ENCODE measurements at regions not wholly inside any gene's neighbourhood (a gene's known extent, or its start where the extent isn't known, plus 50 kb on each side); places are given as distances from the start of the nearest gene placed in this dataset.
"Not testable (repeated sequence)": the region's sequence is repeated elsewhere in the genome, so short reads cannot be mapped to it uniquely, and the experiment has no call there.

- TF ChIP-seq CTCF (IDR thresholded peaks at IDR 0.05; ENCODE audit: insufficient read depth, low read depth, low read length, missing control alignments) = peak; percentile 73
- DNase-seq (ENCODE audit: low read depth) = peak; percentile 89
- peak overlapping the region; percentile 64 for H3K4me3 ChIP-seq (ENCODE audit: low read depth, low read length)
Observed at GRCh38 chr6:112879920-112880413, 532.8 kb downstream of the RFPL4B start.

DNA sequence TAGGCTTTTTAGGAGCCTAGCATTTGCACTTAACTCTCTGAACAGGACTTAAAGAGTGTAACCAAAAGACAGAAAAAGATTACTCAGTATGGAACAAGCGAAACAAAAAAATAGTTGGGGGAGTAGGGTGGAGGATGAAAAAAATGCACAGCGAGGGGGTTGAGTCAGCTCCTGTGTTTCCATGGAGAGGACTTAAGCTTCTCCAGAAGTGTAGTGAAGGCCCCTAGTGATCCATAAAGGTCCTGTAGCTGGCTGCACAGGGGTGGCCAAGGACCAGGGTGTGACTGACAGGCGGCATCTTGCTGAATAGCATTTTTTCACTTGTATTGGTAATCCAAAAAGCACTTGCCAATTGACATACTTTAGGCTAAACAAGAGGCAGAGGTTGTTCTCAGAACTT lies 533.9 kb downstream of the RFPL4B start:
- peak overlapping the region; percentile 64 for H3K4me3 ChIP-seq (ENCODE audit: low read depth, low read length)
- DNase-seq (ENCODE audit: low read depth) = peak; percentile 2

GRCh38 chr6:112881828-112882780 lies 535.0 kb downstream of the RFPL4B start:
- no peak for DNase-seq (ENCODE audit: low read depth)
- TF ChIP-seq CTCF (IDR thresholded peaks at IDR 0.05; ENCODE audit: insufficient read depth, low read depth, low read length, missing control alignments) = no peak
- H3K4me3 ChIP-seq (ENCODE audit: low read depth, low read length) = no peak overlapping the region

More for the DNA sequence above, 533.9 kb downstream of the RFPL4B start:
- TF ChIP-seq CTCF (IDR thresholded peaks at IDR 0.05; ENCODE audit: insufficient read depth, low read depth, low read length, missing control alignments) = no peak

- no peak overlapping the region for H3K4me3 ChIP-seq (ENCODE audit: low read depth, low read length)
- no peak for TF ChIP-seq CTCF (IDR thresholded peaks at IDR 0.05; ENCODE audit: insufficient read depth, low read depth, low read length, missing control alignments)
- no peak for DNase-seq (ENCODE audit: low read depth)
Observed at GRCh38 chr6:112883095-112883494, 536.0 kb downstream of the RFPL4B start.

- no peak overlapping the region for H3K4me3 ChIP-seq (ENCODE audit: low read depth, low read length)
- DNase-seq (ENCODE audit: low read depth) = no peak
- no peak for TF ChIP-seq CTCF (IDR thresholded peaks at IDR 0.05; ENCODE audit: insufficient read depth, low read depth, low read length, missing control alignments)
Observed at GRCh38 chr6:112886415-112886814, 539.3 kb downstream of the RFPL4B start.

GRCh38 chr6:112887424-112887823 lies 540.3 kb downstream of the RFPL4B start:
- DNase-seq (ENCODE audit: low read depth); H3K4me3 ChIP-seq (ENCODE audit: low read depth, low read length): not testable (repeated sequence)

DNA sequence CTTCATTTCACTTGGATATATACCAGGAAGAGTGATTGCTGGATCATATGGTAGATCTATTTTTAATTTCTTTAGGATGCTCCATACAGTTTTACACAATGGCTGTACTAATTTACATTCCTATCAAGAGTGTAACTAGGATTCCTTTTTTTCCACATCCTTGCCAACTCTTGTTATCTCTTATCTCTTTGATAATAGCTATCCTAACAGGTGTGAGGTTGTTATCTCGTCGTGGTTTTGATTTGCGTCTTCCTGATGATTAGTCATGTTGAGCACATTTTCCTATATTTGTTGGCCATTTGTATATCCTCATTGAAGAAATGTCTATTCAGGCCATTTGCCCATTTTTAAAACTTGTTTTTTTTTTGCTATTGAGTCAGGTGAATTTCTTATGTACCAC lies 552.4 kb downstream of the RFPL4B start:
- no peak for DNase-seq (ENCODE audit: low read depth)
- no peak for TF ChIP-seq CTCF (IDR thresholded peaks at IDR 0.05; ENCODE audit: insufficient read depth, low read depth, low read length, missing control alignments)
- no peak overlapping the region for H3K4me3 ChIP-seq (ENCODE audit: low read depth, low read length)

Measured in GM12865 (cell line).